Endothelial cell of umbilical vein (primary cell): ENCODE measurements at regions not wholly inside any gene's neighbourhood (a gene's known extent, or its start where the extent isn't known, plus 50 kb on each side); places are given as distances from the start of the nearest gene placed in this dataset.

ENCODE experiments used
- BruUV-seq: library from RNA; stranded (reverse); fragments of 400-500 nt; replicated peaks from 2 replicates; lab custom pipeline; 2021; lab: Mats Ljungman, UMichigan
- CTCF ChIA-PET: fragments of 300-600, 350-600 bp; sonication (Branson Sonifier 250); formaldehyde crosslinking; loops from one replicate; lab custom pipeline; 2021; ENCODE audit warnings: antibody characterized with exemption, inconsistent platforms; lab: Charles Lee
- POLR2A ChIA-PET: fragments of 300-600, 350-600 bp; sonication (Branson Sonifier 250); formaldehyde crosslinking; loops from one replicate; lab custom pipeline; 2021; ENCODE audit warnings: antibody characterized with exemption, inconsistent platforms; lab: Charles Lee
- DNase-seq: peaks from one replicate; pipeline ENCODE4 v3.0.0-alpha.2; 2011; ENCODE audit warnings: low read depth, low spot score
- FAIRE-seq: peaks from 2 replicates; lab custom pipeline; 2011; peaks lifted over from hg19 to GRCh38; lab: Jason Lieb, UNC
- H2AFZ ChIP-seq: 2 replicates; pipeline ENCODE4 v1.6.0; 2012; ENCODE audit warnings: low read depth, low read length, control low read depth, inconsistent platforms
- H3K27ac ChIP-seq: 2 replicates; pipeline ENCODE4 v1.5.1; 2011; ENCODE audit warnings: low read depth, mild to moderate bottlenecking, control low read depth, low read length, moderate library complexity; ENCODE audit not compliant: insufficient read depth
- H3K27me3 ChIP-seq, 2 experiments: 2 replicates each; pipeline versions ENCODE4 v1.6.0 to v1.6.1; 2011; ENCODE audit warnings: low read length in 2 of 2, mixed read lengths in 1 of 2; ENCODE audit not compliant: control insufficient read depth in 2 of 2, insufficient read depth in 2 of 2
- H3K36me3 ChIP-seq, 2 experiments: 2 replicates in 1 of 2; 3 replicates in 1 of 2; pipeline ENCODE4 v1.5.1; 2011; ENCODE audit warnings: low read length in 2 of 2, mild to moderate bottlenecking in 1 of 2, moderate library complexity in 1 of 2; ENCODE audit not compliant: control insufficient read depth in 2 of 2, insufficient read depth in 2 of 2; ENCODE audit errors: extremely low read depth in 1 of 2
- H3K4me1 ChIP-seq: 3 replicates; pipeline ENCODE4 v1.5.1; 2011; ENCODE audit warnings: mild to moderate bottlenecking, low read length; ENCODE audit not compliant: control insufficient read depth, insufficient read depth; ENCODE audit errors: extremely low read depth
- H3K4me2 ChIP-seq: 2 replicates; pipeline ENCODE4 v1.6.1; 2011; ENCODE audit warnings: low read length, control low read depth, mixed read lengths; ENCODE audit not compliant: insufficient read depth
- H3K4me3 ChIP-seq, 3 experiments: fragments of 200-600 bp in 1 of 3; sonication (generic), shearing (Covaris generic) in 1 of 3; replicated peaks in 1 of 3; 2 replicates each; pipeline ENCODE4 v1.5.1; 2011 to 2016; ENCODE audit warnings: control low read depth in 3 of 3, low read length in 3 of 3, mild to moderate bottlenecking in 2 of 3, inconsistent platforms in 1 of 3, low read depth in 1 of 3, moderate library complexity in 1 of 3; ENCODE audit not compliant: insufficient read depth in 1 of 3
- H3K79me2 ChIP-seq: 2 replicates; pipeline ENCODE4 v1.6.0; 2012; ENCODE audit warnings: low read length, inconsistent platforms; ENCODE audit not compliant: control insufficient read depth, insufficient read depth
- H3K9ac ChIP-seq: replicated peaks from 2 replicates; pipeline ENCODE3; 2011; ENCODE audit warnings: low read length, control low read depth; ENCODE audit not compliant: insufficient read depth; ENCODE audit errors: extremely low read depth
- H3K9me1 ChIP-seq: replicated peaks from 3 replicates; pipeline ENCODE4 v1.6.0; 2011; ENCODE audit warnings: mild to moderate bottlenecking, low read length; ENCODE audit not compliant: control insufficient read depth, insufficient read depth; ENCODE audit errors: extremely low read depth
- H3K9me3 ChIP-seq: replicated peaks from 2 replicates; pipeline ENCODE4 v1.5.1; 2012; ENCODE audit warnings: low read length, inconsistent platforms; ENCODE audit not compliant: control insufficient read depth, insufficient read depth
- H4K20me1 ChIP-seq: replicated peaks from 2 replicates; pipeline ENCODE3; 2011; ENCODE audit warnings: mild to moderate bottlenecking, low read length; ENCODE audit not compliant: control insufficient read depth, insufficient read depth; ENCODE audit errors: extremely low read depth
- GATA2 ChIP-seq: IDR thresholded peaks from 2 replicates; pipeline ENCODE4 v1.7.0; 2011; ENCODE audit warnings: low read depth, mild to moderate bottlenecking, moderate library complexity, mixed read lengths, low read length; ENCODE audit not compliant: insufficient read length, insufficient read depth
- JUN ChIP-seq: IDR thresholded peaks from 2 replicates; pipeline ENCODE4 v1.6.1; 2011; ENCODE audit warnings: borderline replicate concordance, low read depth; ENCODE audit not compliant: insufficient read length, insufficient read depth
- MAX ChIP-seq: IDR thresholded peaks from 2 replicates; pipeline ENCODE4 v1.6.1; 2011; ENCODE audit not compliant: insufficient read depth, insufficient read length
- MYC ChIP-seq: IDR thresholded peaks from one replicate; pipeline ENCODE4 v1.6.1; 2011; ENCODE audit warnings: mild to moderate bottlenecking, low read depth, low read length
- POLR2A ChIP-seq: IDR thresholded peaks from 2 replicates; pipeline ENCODE4 v1.6.1; 2012; ENCODE audit warnings: low read depth, mild to moderate bottlenecking, control low read depth, low read length
- dilution Hi-C: fragments of 300-500 bp; cut with MboI; formaldehyde crosslinking; loops from one replicate; pipeline ENCODE4 v1.15.0; 2019; ENCODE audit warnings: low sequenced_read_pairs; ENCODE audit not compliant: extremely low pct_ligation_motif_present
- intact Hi-C: fragments of 100-400 bp; cut with micrococcal nuclease; formaldehyde crosslinking; loops from one replicate; pipeline ENCODE4 v1.10.0; 2022

- BruUV-seq, result no TSS peak
- Histone ChIP-seq H3K4me1 (no peaks in the 10 kb centered on the region), H3K4me2 (no peak overlapping the region), H3K9me1 (no peaks in the 10 kb centered on the region), H2AFZ (no peak overlapping the region), H3K9ac (no peak overlapping the region), H3K27ac (no peak overlapping the region), H3K79me2 (no peaks in the 10 kb centered on the region), H3K36me3 (no peaks in the 10 kb centered on the region), H3K27me3 (no peaks in the 10 kb centered on the region), H3K9me3 (no peaks in the 10 kb centered on the region), H4K20me1 (no peaks in the 10 kb centered on the region), H3K4me3 (no peak overlapping the region)
- POLR2A ChIA-PET, result no interaction called here
- FAIRE-seq, result no peak
- CTCF ChIA-PET, result no interaction called here
- intact Hi-C loops, result no loop called here
- TF ChIP-seq MYC (no peak), GATA2 (no peak), POLR2A (no peak), JUN (no peak)
- dilution Hi-C loops, result no loop called here
- DNase-seq, result no peak
Observed at GRCh38 chr1:82106672-82107071, 305.9 kb downstream of the ADGRL2 start.

GRCh38 chr1:82099170-82099569 lies 298.4 kb downstream of the ADGRL2 start:
- H4K20me1 ChIP-seq, result no peaks in the 10 kb centered on the region
- TF ChIP-seq JUN (no peak), POLR2A (no peak), MAX (no peak)
- H3K4me3 ChIP-seq, result no peak overlapping the region
- H3K36me3 ChIP-seq, result no peaks in the 10 kb centered on the region
- no peak for DNase-seq
- dilution Hi-C loops (no loop called here), intact Hi-C loops (no loop called here)
- no peak overlapping the region for H3K4me2 ChIP-seq
- no peak for FAIRE-seq
- H3K4me1 ChIP-seq, result no peaks in the 10 kb centered on the region
- POLR2A ChIA-PET, result no interaction called here
- no peaks in the 10 kb centered on the region for H3K79me2 ChIP-seq
- no peak overlapping the region for H3K9ac ChIP-seq
- no TSS peak for BruUV-seq
- CTCF ChIA-PET, result no interaction called here
- peaks cover 0 to 1% of the 10 kb centered on the region in 2 experiments for H3K27me3 ChIP-seq
- no peak overlapping the region for H2AFZ ChIP-seq
- H3K9me1 ChIP-seq, result no peaks in the 10 kb centered on the region
- H3K9me3 ChIP-seq, result no peaks in the 10 kb centered on the region
- no peak overlapping the region for H3K27ac ChIP-seq
